HEK293 (cell line): ENCODE measurements at regions not wholly inside any gene's neighbourhood (a gene's known extent, or its start where the extent isn't known, plus 50 kb on each side); places are given as distances from the start of the nearest gene placed in this dataset.

ENCODE experiments used
- ZNF521 ChIP-seq: fragments of 450-650 bp; formaldehyde crosslinking; IDR thresholded peaks from 2 replicates; pipeline ENCODE4 v1.5.1; 2017; ENCODE audit warnings: missing biosample characterization, mild to moderate bottlenecking, missing genetic modification characterization
- ZNF785 ChIP-seq: fragments of 450-650 bp; formaldehyde crosslinking; IDR thresholded peaks from 2 replicates; pipeline ENCODE4 v1.5.1; 2016; ENCODE audit warnings: missing biosample characterization, missing genetic modification characterization
- TF ChIP-seq, protein P1 (sequence below): fragments of 450-650 bp; formaldehyde crosslinking; IDR thresholded peaks from 2 replicates; pipeline ENCODE4 v1.5.1; 2016; ENCODE audit warnings: missing biosample characterization, missing genetic modification characterization
- TF ChIP-seq, protein P2 (sequence below): fragments of 450-650 bp; formaldehyde crosslinking; conservative IDR thresholded peaks from 2 replicates; pipeline ENCODE4 v1.5.1; 2016; ENCODE audit warnings: low read depth, missing biosample characterization, missing genetic modification characterization
- TF ChIP-seq, protein P3 (sequence below): fragments of 450-650 bp; formaldehyde crosslinking; IDR thresholded peaks from 2 replicates; pipeline ENCODE4 v1.5.1; 2016; ENCODE audit warnings: missing biosample characterization, missing genetic modification characterization

DNA sequence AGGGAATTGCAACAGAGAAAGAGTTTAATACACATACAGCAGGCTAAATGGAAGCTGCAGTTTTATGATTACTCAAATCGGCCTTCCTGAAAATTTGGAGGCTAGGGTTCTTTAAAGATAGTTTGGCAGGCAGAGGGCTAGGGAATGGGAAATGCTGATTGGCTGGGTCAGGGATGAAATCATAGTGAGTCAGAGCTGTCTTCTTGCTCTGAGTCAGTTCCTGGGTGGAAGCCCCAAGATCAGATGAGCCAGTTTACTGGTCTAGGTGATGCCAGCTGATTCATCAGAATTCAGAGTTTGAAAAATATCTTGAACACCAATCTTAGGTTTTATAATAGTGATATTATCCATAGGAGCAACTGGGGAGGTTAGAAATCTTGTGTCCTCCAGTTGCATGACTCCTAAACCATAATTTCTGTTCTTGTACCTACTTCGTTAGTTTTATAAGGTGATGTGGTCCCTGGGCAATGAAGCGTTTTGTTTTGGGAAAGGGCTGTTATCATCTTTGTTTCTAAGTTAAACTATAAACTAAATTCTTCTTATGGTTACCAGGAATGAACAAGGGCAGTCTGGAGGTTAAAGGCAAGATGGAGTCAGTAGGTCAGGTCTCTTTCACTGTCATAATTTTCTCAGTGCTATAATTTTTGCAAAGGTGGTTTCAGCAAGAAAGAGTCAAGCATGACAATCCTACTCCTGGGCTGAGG, 257.8 kb upstream of the CCDC196 start:
- TF ChIP-seq, protein P1, sequence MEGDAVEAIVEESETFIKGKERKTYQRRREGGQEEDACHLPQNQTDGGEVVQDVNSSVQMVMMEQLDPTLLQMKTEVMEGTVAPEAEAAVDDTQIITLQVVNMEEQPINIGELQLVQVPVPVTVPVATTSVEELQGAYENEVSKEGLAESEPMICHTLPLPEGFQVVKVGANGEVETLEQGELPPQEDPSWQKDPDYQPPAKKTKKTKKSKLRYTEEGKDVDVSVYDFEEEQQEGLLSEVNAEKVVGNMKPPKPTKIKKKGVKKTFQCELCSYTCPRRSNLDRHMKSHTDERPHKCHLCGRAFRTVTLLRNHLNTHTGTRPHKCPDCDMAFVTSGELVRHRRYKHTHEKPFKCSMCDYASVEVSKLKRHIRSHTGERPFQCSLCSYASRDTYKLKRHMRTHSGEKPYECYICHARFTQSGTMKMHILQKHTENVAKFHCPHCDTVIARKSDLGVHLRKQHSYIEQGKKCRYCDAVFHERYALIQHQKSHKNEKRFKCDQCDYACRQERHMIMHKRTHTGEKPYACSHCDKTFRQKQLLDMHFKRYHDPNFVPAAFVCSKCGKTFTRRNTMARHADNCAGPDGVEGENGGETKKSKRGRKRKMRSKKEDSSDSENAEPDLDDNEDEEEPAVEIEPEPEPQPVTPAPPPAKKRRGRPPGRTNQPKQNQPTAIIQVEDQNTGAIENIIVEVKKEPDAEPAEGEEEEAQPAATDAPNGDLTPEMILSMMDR = no peak
- no peak for TF ChIP-seq ZNF785 (tag by site-specific recombination)
- no peak for TF ChIP-seq ZNF521
- TF ChIP-seq, protein P2, sequence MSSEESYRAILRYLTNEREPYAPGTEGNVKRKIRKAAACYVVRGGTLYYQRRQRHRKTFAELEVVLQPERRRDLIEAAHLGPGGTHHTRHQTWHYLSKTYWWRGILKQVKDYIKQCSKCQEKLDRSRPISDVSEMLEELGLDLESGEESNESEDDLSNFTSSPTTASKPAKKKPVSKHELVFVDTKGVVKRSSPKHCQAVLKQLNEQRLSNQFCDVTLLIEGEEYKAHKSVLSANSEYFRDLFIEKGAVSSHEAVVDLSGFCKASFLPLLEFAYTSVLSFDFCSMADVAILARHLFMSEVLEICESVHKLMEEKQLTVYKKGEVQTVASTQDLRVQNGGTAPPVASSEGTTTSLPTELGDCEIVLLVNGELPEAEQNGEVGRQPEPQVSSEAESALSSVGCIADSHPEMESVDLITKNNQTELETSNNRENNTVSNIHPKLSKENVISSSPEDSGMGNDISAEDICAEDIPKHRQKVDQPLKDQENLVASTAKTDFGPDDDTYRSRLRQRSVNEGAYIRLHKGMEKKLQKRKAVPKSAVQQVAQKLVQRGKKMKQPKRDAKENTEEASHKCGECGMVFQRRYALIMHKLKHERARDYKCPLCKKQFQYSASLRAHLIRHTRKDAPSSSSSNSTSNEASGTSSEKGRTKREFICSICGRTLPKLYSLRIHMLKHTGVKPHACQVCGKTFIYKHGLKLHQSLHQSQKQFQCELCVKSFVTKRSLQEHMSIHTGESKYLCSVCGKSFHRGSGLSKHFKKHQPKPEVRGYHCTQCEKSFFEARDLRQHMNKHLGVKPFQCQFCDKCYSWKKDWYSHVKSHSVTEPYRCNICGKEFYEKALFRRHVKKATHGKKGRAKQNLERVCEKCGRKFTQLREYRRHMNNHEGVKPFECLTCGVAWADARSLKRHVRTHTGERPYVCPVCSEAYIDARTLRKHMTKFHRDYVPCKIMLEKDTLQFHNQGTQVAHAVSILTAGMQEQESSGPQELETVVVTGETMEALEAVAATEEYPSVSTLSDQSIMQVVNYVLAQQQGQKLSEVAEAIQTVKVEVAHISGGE = no peak
- TF ChIP-seq, protein P3, sequence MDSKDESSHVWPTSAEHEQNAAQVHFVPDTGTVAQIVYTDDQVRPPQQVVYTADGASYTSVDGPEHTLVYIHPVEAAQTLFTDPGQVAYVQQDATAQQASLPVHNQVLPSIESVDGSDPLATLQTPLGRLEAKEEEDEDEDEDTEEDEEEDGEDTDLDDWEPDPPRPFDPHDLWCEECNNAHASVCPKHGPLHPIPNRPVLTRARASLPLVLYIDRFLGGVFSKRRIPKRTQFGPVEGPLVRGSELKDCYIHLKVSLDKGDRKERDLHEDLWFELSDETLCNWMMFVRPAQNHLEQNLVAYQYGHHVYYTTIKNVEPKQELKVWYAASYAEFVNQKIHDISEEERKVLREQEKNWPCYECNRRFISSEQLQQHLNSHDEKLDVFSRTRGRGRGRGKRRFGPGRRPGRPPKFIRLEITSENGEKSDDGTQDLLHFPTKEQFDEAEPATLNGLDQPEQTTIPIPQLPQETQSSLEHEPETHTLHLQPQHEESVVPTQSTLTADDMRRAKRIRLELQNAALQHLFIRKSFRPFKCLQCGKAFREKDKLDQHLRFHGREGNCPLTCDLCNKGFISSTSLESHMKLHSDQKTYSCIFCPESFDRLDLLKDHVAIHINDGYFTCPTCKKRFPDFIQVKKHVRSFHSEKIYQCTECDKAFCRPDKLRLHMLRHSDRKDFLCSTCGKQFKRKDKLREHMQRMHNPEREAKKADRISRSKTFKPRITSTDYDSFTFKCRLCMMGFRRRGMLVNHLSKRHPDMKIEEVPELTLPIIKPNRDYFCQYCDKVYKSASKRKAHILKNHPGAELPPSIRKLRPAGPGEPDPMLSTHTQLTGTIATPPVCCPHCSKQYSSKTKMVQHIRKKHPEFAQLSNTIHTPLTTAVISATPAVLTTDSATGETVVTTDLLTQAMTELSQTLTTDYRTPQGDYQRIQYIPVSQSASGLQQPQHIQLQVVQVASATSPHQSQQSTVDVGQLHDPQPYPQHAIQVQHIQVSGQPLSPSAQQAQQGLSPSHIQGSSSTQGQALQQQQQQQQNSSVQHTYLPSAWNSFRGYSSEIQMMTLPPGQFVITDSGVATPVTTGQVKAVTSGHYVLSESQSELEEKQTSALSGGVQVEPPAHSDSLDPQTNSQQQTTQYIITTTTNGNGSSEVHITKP (tag by site-specific recombination) = no peak
